ENCODE measurements at regions not wholly inside any gene's neighbourhood (a gene's known extent, or its start where the extent isn't known, plus 50 kb on each side); places are given as distances from the start of the nearest gene placed in this dataset.

- Histone ChIP-seq H3K27ac (ENCODE audit: low read depth, low read length) (no peak overlapping the region), H3K9me3 (ENCODE audit: control insufficient read depth, insufficient read depth, low read length) (no peaks in the 10 kb centered on the region), H3K4me3 (ENCODE audit: low read depth, low read length) (no peak overlapping the region), H3K27me3 (ENCODE audit: control insufficient read depth, insufficient read depth, low read length) (no peaks in the 10 kb centered on the region)
- TF ChIP-seq CTCF (IDR thresholded peaks at IDR 0.05; ENCODE audit: low read depth, low read length) = no peak
- POLR2A ChIA-PET = no interaction called here
- CTCF ChIA-PET = no interaction called here
- DNase-seq (ENCODE audit: low read depth, low spot score) = no peak
Observed at GRCh38 chr7:25455683-25456251, 227.5 kb upstream of the NPVF start.

DNA sequence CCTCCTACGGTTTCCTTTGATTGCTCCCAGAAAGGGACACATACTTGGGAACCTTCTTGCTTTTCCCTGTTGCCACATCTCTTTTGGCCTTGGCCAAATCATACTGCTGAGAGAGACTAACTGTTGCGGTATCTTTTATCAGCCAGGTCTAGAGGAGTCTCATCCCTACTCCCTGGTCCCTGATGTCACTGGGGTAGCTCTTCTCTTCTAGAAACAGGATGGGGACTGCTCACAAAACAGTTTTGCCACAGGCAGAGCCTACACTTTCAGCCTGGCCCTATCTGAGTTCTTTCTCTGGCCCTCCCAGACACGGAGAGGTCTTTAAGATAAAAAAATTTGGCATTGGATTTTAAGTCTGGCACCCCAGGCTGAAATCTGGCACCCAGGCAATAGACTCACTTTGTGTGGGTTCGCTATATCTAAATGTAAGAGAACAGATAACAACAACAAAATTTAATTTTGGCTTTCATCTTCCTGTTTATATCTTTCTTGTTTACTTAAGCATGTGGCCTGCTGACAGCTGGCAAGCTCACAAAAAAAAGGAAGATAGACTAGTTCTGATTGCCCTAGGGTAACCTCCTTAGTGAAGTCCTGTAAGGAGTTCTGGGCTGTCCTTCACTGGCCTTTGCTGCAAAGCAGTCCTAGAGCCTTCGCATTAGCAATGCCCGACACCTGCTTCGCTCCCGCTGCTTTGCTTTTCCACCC lies 228.3 kb upstream of the NPVF start:
- H3K27ac ChIP-seq (ENCODE audit: low read depth, low read length) = no peak overlapping the region
- H3K9me3 ChIP-seq (ENCODE audit: control insufficient read depth, insufficient read depth, low read length) = no peaks in the 10 kb centered on the region
- H3K27me3 ChIP-seq (ENCODE audit: control insufficient read depth, insufficient read depth, low read length) = no peaks in the 10 kb centered on the region
- ChIA-PET POLR2A (no interaction called here), CTCF (no interaction called here)
- no peak for TF ChIP-seq CTCF (IDR thresholded peaks at IDR 0.05; ENCODE audit: low read depth, low read length)
- H3K4me3 ChIP-seq (ENCODE audit: low read depth, low read length) = no peak overlapping the region
- no peak for DNase-seq (ENCODE audit: low read depth, low spot score)

DNA sequence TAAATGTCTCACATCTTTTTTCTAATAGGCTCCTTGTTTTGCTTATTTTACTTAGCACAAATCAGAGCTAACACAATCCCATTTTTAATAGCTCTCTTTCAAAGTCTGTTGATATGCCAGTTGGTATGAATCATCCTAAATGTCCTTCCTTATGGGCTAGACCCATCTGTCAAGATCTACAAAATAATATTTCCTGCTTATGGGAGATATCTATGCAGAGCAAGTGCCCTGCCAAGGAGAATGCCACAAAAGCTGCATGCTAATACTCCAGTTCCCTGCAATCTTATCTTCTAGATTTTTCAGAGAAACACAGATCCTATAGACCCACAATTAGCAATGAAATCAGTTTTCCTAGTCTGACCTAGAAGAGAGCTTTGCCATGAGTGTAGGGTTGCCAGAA lies 230.8 kb upstream of the NPVF start:
- Histone ChIP-seq H3K27ac (ENCODE audit: low read depth, low read length) (no peak overlapping the region), H3K4me3 (ENCODE audit: low read depth, low read length) (no peak overlapping the region), H3K9me3 (ENCODE audit: control insufficient read depth, insufficient read depth, low read length) (no peaks in the 10 kb centered on the region), H3K27me3 (ENCODE audit: control insufficient read depth, insufficient read depth, low read length) (no peaks in the 10 kb centered on the region)
- no peak for TF ChIP-seq CTCF (IDR thresholded peaks at IDR 0.05; ENCODE audit: low read depth, low read length)
- DNase-seq (ENCODE audit: low read depth, low spot score) = no peak
- POLR2A ChIA-PET = no interaction called here
- CTCF ChIA-PET = interaction anchor here (0.6 to 1.0 kb wide), 2 partner anchors 393 to 646 kb away, joined by 3 read pairs; no protein-coding TSS in a partner anchor

- Histone ChIP-seq H3K4me3 (ENCODE audit: low read depth, low read length) (no peak overlapping the region), H3K27me3 (ENCODE audit: control insufficient read depth, insufficient read depth, low read length) (no peaks in the 10 kb centered on the region), H3K27ac (ENCODE audit: low read depth, low read length) (no peak overlapping the region), H3K9me3 (ENCODE audit: control insufficient read depth, insufficient read depth, low read length) (no peaks in the 10 kb centered on the region)
- POLR2A ChIA-PET = no interaction called here
- TF ChIP-seq CTCF (IDR thresholded peaks at IDR 0.05; ENCODE audit: low read depth, low read length) = no peak
- CTCF ChIA-PET = no interaction called here
- DNase-seq (ENCODE audit: low read depth, low spot score) = no peak
Observed at GRCh38 chr7:25460433-25460832, 232.1 kb upstream of the NPVF start.

DNA sequence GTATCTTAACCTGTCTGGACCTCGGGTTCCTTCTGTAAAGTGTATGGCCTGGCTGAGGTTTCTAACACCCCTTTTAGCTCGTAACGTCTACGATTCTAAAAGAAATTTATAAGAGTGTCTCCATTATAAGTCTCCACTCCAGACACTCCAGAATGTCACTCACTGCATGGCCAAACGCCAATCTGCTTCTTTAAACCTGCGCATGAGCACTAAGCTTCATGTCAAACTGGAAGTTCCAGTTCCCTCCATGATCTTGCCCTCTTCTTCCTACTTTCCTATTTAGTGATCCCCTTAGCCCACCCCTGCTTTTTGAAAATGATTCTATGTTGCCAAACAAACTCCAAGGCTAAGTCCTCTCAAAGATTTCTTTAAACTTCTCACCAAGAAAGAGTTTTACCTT lies 241.4 kb upstream of the NPVF start:
- ChIA-PET POLR2A (no interaction called here), CTCF (no interaction called here)
- H3K27me3 ChIP-seq (ENCODE audit: control insufficient read depth, insufficient read depth, low read length) = no peaks in the 10 kb centered on the region
- H3K9me3 ChIP-seq (ENCODE audit: control insufficient read depth, insufficient read depth, low read length) = no peaks in the 10 kb centered on the region
- no peak overlapping the region for H3K4me3 ChIP-seq (ENCODE audit: low read depth, low read length)
- H3K27ac ChIP-seq (ENCODE audit: low read depth, low read length) = no peak overlapping the region
- DNase-seq (ENCODE audit: low read depth, low spot score) = no peak
- no peak for TF ChIP-seq CTCF (IDR thresholded peaks at IDR 0.05; ENCODE audit: low read depth, low read length)

Measured in AG04450 (cell line).